HepG2 (cell line): ENCODE measurements at regions not wholly inside any gene's neighbourhood (a gene's known extent, or its start where the extent isn't known, plus 50 kb on each side); places are given as distances from the start of the nearest gene placed in this dataset.

Experiments
- ATAC-seq: fragments of 200-7000 bp; cut with Tn5 transposase; 3 replicates; pipeline ENCODE4 v1.9.1; 2020; ENCODE audit warnings: mild to moderate bottlenecking, moderate library complexity
- BruUV-seq: library from RNA; stranded (reverse); fragments of 400-500 nt; replicated peaks from 2 replicates; lab custom pipeline; 2021; lab: Mats Ljungman, UMichigan
- CTCF ChIA-PET: fragments of 300-600 bp; formaldehyde crosslinking; extraction: SDS; loops from one replicate; lab custom pipeline; 2021; ENCODE audit warnings: low total read pairs, inconsistent platforms, low intra/inter-chr PET ratio; lab: Yijun Ruan, JAX
- POLR2A ChIA-PET: fragments of 350-600 bp; sonication (Branson Sonifier 250); formaldehyde crosslinking; loops from one replicate; lab custom pipeline; 2020; ENCODE audit warnings: antibody characterized with exemption, inconsistent platforms; lab: Yijun Ruan, JAX
- DNase-seq: peaks from one replicate; pipeline ENCODE4 v3.0.0-alpha.2; 2015; ENCODE audit warnings: low spot score
- FAIRE-seq: peaks from 3 replicates; lab custom pipeline; 2011; peaks lifted over from hg19 to GRCh38; lab: Jason Lieb, UNC
- H2AFZ ChIP-seq: one replicate; pipeline ENCODE4 v1.6.1; 2011; ENCODE audit warnings: low read length, inconsistent platforms
- H3K27ac ChIP-seq: fragments of 300-600 bp; 3 replicates; pipeline ENCODE4 v1.8.0; 2011; ENCODE audit warnings: mixed run types, mild to moderate bottlenecking, mixed read lengths, low read length, inconsistent platforms; ENCODE audit not compliant: insufficient read depth; ENCODE audit errors: extremely low read length
- H3K27me3 ChIP-seq, 2 experiments: fragments of 200-600 bp in 1 of 2; 2 replicates in 1 of 2; 3 replicates in 1 of 2; pipeline versions ENCODE4 v1.6.0 to v1.8.0; 2011; ENCODE audit warnings: low read length in 2 of 2, mild to moderate bottlenecking in 2 of 2, moderate library complexity in 2 of 2, inconsistent platforms in 1 of 2; ENCODE audit not compliant: insufficient read depth in 2 of 2, control insufficient read depth in 1 of 2
- H3K36me3 ChIP-seq, 2 experiments: fragments of 200-600 bp in 1 of 2; replicated peaks in 1 of 2; 2 replicates in 1 of 2; 3 replicates in 1 of 2; pipeline versions ENCODE4 v1.5.1 to v1.8.0; 2011; ENCODE audit warnings: low read length in 2 of 2, inconsistent platforms in 1 of 2; ENCODE audit not compliant: insufficient read depth in 2 of 2, control insufficient read depth in 1 of 2
- H3K4me1 ChIP-seq: 2 replicates; pipeline ENCODE4 v1.5.1; 2012; ENCODE audit warnings: low read length, inconsistent platforms; ENCODE audit not compliant: insufficient read depth
- H3K4me2 ChIP-seq: 2 replicates; pipeline ENCODE4 v1.6.0; 2011; ENCODE audit warnings: low read depth, low read length, inconsistent platforms
- H3K4me3 ChIP-seq, 3 experiments: fragments of 200-600 bp in 1 of 3; sonication (generic), shearing (Covaris generic) in 1 of 3; replicated peaks in 1 of 3; 2 replicates each; pipeline ENCODE4 v1.5.1; 2011 to 2016; ENCODE audit warnings: low read length in 3 of 3, inconsistent platforms in 2 of 3, low read depth in 2 of 3, mild to moderate bottlenecking in 2 of 3, control low read depth in 1 of 3, mixed read lengths in 1 of 3; ENCODE audit not compliant: insufficient read depth in 1 of 3
- H3K79me2 ChIP-seq: one replicate; pipeline ENCODE4 v1.6.1; 2011; ENCODE audit warnings: low read length, inconsistent platforms; ENCODE audit not compliant: insufficient read depth
- H3K9ac ChIP-seq: 2 replicates; pipeline ENCODE4 v1.6.0; 2011; ENCODE audit warnings: mild to moderate bottlenecking, low read depth, low read length, inconsistent platforms; ENCODE audit not compliant: insufficient read depth
- H3K9me3 ChIP-seq: 2 replicates; pipeline ENCODE4 v1.5.1; 2012; ENCODE audit warnings: mild to moderate bottlenecking, low read length
- H4K20me1 ChIP-seq: 2 replicates; pipeline ENCODE4 v1.6.0; 2011; ENCODE audit warnings: inconsistent platforms, mild to moderate bottlenecking, low read length, moderate library complexity; ENCODE audit not compliant: insufficient read depth
- HMG20A ChIP-seq: IDR thresholded peaks from 2 replicates; pipeline ENCODE4 v1.6.1; 2016; ENCODE audit warnings: borderline replicate concordance
- NFE2L1 ChIP-seq: sonication (generic); formaldehyde crosslinking; IDR thresholded peaks from 2 replicates; pipeline ENCODE4 v1.4.0; 2020; ENCODE audit warnings: missing genetic modification reagents, mild to moderate bottlenecking, borderline replicate concordance
- YEATS2 ChIP-seq: sonication (generic); formaldehyde crosslinking; IDR thresholded peaks from 2 replicates; pipeline ENCODE4 v1.4.0; 2020; ENCODE audit warnings: missing genetic modification reagents, borderline replicate concordance
- WGBS: methylation state at CpG from one replicate; pipeline ENCODE4 v1.1.6; 2017; ENCODE audit warnings: low lambda C conversion rate; 5-methylcytosine and 5-hydroxymethylcytosine counted together
- in situ Hi-C: cut with HindIII; loops from 2 replicates; pipeline ENCODE4 v1.10.0; 2017; ENCODE audit warnings: low pct_unique_long_range_greater_than_20kb; ENCODE audit not compliant: extremely low pct_ligation_motif_present
- intact Hi-C: fragments of 100-400 bp; cut with micrococcal nuclease; formaldehyde crosslinking; loops from one replicate; pipeline ENCODE4 v1.10.0; 2022; ENCODE audit not compliant: unreplicated experiment
- TF ChIP-seq, protein P1 (sequence below): sonication (generic); formaldehyde crosslinking; IDR thresholded peaks from 2 replicates; pipeline ENCODE4 v1.9.0; 2021; ENCODE audit warnings: missing genetic modification reagents, borderline replicate concordance
- TF ChIP-seq, protein P2 (sequence below): sonication (generic); formaldehyde crosslinking; IDR thresholded peaks from 2 replicates; pipeline ENCODE4 v1.4.0; 2020; ENCODE audit warnings: mild to moderate bottlenecking, missing genetic modification reagents
- TF ChIP-seq, protein P3 (sequence below): sonication (generic); formaldehyde crosslinking; IDR thresholded peaks from 2 replicates; pipeline ENCODE4 v1.8.1; 2023; ENCODE audit warnings: mild to moderate bottlenecking, missing genetic modification reagents
- TF ChIP-seq, protein P4 (sequence below): sonication (generic); formaldehyde crosslinking; IDR thresholded peaks from 2 replicates; pipeline ENCODE4 v1.8.1; 2023; ENCODE audit warnings: missing genetic modification reagents, mild to moderate bottlenecking, borderline replicate concordance

DNA sequence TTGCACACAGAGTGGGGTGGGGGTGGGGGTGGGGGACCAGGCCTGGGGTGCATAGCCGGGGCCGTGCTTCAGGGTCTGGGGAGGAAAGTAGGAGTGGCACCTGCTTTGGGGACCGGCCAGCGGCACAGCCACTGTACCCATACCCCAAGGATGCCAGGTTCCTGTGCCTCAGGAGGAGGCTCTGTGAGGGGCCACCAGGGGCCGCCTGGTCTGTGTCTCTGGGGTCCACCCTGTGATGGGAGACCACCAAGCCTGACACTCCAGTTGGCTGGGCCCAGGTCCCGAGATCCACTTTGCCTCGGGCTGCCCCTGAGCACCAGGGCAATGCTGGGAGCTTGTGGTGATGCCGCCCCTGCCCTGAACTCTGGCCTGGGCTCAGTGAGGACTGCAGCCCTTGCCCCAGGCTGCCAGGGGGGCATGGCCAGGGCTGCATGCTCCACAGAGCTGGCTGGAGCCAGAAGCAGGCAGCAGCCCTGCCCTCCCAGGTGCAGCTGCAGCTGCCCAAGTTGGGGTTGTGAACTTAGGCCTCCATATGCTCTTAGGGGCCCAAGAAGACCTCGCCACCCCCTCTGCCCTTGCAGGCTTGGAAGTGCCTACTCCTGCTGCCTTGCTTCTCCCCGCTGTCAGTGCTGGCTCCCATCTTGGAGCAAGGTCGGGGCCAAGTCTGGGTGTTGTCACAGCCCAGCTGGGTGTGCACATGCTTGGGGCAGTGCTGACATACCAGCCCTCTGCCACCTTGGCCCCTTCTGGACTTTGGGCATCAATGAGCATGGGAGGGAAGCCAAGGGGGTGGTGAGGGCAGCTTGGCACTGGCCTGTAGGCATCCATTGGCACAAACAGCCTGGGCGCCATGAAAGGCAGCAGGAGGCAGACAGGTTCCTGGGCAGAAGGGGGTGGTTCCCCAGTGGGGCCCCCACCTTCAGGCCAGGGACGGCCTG, 123.3 kb upstream of the THY1 start (continued):
- TF ChIP-seq, protein P1, sequence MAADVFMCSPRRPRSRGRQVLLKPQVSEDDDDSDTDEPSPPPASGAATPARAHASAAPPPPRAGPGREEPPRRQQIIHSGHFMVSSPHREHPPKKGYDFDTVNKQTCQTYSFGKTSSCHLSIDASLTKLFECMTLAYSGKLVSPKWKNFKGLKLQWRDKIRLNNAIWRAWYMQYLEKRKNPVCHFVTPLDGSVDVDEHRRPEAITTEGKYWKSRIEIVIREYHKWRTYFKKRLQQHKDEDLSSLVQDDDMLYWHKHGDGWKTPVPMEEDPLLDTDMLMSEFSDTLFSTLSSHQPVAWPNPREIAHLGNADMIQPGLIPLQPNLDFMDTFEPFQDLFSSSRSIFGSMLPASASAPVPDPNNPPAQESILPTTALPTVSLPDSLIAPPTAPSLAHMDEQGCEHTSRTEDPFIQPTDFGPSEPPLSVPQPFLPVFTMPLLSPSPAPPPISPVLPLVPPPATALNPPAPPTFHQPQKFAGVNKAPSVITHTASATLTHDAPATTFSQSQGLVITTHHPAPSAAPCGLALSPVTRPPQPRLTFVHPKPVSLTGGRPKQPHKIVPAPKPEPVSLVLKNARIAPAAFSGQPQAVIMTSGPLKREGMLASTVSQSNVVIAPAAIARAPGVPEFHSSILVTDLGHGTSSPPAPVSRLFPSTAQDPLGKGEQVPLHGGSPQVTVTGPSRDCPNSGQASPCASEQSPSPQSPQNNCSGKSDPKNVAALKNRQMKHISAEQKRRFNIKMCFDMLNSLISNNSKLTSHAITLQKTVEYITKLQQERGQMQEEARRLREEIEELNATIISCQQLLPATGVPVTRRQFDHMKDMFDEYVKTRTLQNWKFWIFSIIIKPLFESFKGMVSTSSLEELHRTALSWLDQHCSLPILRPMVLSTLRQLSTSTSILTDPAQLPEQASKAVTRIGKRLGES (CRISPR knock-in tag), result no peak

DNA sequence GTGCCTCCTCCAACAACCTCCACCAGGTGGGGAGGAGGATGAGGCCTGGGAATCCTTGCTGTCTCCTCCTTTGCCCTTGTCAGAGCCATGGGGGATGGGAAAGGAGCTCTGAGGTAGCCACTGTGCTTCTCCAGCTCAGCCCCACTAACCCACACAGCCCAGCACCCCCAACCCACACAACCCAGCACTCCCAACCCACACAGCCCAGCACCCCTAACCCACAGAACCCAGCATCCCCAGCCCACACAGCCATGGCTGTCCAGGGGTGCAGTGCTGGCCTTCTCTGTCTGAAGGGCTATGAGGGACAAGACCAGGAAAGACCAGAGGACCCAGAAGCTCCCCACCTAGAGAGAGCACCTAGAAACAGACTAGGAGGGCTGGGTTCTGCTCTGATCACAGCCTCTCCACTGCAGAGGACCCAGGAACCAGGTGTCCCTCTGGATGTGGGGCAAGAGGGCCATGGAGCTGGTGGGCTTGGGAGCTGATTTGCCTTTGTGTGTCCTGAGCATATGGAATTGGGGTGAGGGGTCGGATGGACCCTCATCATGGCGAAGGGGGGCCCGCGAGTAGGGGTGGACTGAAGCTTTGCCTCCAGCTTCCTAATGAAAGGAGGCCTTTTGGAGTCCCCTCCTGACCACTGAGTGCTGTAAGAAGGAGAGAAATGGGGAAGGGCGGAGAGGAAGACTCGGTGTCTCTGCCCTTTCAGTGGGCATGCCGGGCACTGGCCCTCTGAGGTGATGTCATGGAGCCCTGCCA, 117.6 kb upstream of the THY1 start:
- intact Hi-C loops, result no loop called here
- CTCF ChIA-PET, result no interaction called here
- POLR2A ChIA-PET, result no interaction called here
- Histone ChIP-seq H3K9me3 (no peaks in the 10 kb centered on the region), H4K20me1 (no peaks in the 10 kb centered on the region), H3K4me2 (no peak overlapping the region), H3K4me1 (no peaks in the 10 kb centered on the region), H3K4me3 (no peak overlapping the region), H3K27ac (no peak overlapping the region), H3K9ac (no peak overlapping the region), H3K27me3 (peaks cover 1 to 11% of the 10 kb centered on the region in 2 experiments; a peak in 3 of 5 replicates), H3K79me2 (no peaks in the 10 kb centered on the region), H3K36me3 (no peaks in the 10 kb centered on the region), H2AFZ (no peak overlapping the region)
- BruUV-seq, result no TSS peak
- DNase-seq, result no peak
- ATAC-seq, result no peak
- in situ Hi-C loops, result no loop called here
- 18% methylated on average over 7 of the region's 7 CpGs for WGBS
- no peak for FAIRE-seq
- TF ChIP-seq, protein P2, sequence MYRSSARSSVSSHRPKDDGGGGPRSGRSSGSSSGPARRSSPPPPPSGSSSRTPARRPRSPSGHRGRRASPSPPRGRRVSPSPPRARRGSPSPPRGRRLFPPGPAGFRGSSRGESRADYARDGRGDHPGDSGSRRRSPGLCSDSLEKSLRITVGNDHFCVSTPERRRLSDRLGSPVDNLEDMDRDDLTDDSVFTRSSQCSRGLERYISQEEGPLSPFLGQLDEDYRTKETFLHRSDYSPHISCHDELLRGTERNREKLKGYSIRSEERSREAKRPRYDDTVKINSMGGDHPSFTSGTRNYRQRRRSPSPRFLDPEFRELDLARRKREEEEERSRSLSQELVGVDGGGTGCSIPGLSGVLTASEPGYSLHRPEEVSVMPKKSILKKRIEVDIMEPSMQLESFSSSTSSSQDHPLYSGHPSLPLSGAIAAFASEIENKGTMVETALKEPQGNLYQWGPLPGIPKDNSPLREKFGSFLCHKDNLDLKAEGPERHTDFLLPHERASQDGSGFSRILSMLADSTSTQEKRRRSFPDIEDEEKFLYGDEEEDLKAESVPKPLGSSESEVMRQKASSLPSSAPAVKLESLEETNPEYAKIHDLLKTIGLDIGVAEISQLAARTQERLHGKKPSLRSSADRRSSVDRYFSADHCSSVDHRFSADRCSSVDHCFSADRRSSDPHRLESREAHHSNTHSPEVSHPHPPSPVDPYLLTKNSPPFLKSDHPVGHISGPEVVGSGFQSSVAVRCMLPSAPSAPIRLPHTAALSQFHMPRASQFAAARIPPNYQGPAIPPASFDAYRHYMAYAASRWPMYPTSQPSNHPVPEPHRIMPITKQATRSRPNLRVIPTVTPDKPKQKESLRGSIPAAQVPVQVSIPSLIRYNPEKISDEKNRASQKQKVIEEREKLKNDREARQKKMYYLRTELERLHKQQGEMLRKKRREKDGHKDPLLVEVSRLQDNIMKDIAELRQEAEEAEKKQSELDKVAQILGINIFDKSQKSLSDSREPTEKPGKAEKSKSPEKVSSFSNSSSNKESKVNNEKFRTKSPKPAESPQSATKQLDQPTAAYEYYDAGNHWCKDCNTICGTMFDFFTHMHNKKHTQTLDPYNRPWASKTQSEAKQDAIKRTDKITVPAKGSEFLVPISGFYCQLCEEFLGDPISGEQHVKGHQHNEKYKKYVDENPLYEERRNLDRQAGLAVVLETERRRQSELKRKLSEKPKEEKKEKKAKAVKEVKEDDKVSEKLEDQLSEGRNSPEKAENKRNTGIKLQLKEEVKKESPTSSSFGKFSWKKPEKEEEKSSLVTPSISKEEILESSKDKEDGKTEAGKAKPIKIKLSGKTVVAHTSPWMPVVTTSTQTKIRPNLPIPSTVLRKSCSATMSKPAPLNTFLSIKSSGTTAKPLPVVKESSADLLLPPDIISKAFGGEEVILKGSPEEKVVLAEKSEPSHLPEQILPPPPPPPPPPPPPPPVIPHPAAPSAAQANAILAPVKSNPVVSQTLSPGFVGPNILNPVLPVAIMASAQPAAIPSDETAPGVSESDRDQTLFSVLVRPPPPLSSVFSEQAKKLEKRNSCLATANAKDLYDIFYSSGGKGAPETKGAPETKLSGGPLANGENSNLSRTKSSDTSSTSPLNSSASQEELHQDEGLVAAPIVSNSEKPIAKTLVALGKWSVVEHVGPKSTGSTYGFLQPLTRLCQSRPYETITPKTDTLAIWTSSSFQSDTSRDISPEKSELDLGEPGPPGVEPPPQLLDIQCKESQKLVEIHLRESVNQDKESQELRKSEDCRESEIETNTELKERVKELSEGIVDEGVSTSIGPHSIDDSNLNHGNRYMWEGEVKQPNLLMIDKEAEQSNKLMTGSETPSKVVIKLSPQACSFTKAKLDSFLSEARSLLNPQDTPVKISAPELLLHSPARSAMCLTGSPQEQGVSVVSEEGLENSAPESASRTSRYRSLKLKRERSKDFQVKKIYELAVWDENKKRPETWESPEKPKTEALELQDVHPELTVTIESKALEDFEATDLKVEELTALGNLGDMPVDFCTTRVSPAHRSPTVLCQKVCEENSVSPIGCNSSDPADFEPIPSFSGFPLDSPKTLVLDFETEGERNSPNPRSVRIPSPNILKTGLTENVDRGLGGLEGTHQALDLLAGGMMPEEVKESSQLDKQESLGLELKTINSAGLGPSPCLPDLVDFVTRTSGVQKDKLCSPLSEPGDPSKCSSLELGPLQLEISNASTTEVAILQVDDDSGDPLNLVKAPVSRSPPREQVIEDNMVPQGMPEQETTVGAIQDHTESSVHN (CRISPR knock-in tag), result no peak
- TF ChIP-seq, protein P3, sequence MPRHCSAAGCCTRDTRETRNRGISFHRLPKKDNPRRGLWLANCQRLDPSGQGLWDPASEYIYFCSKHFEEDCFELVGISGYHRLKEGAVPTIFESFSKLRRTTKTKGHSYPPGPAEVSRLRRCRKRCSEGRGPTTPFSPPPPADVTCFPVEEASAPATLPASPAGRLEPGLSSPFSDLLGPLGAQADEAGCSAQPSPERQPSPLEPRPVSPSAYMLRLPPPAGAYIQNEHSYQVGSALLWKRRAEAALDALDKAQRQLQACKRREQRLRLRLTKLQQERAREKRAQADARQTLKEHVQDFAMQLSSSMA (CRISPR knock-in tag), result no peak
- TF ChIP-seq, protein P4, sequence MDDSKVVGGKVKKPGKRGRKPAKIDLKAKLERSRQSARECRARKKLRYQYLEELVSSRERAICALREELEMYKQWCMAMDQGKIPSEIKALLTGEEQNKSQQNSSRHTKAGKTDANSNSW, result no peak
- TF ChIP-seq NFE2L1 (no peak), YEATS2 (no peak), HMG20A (CRISPR knock-in tag) (no peak)
